ENCODE measurements at regions not wholly inside any gene's neighbourhood (a gene's known extent, or its start where the extent isn't known, plus 50 kb on each side); places are given as distances from the start of the nearest gene placed in this dataset.
A peak's percentile ranks its signal among the peaks of the same experiment; 100 is the strongest.
"Not testable (repeated sequence)": the region's sequence is repeated elsewhere in the genome, so short reads cannot be mapped to it uniquely, and the experiment has no call there.

GRCh38 chr5:9818340-9818845 lies 188.2 kb upstream of the TAS2R1 start:
- Histone ChIP-seq H3K4me2 (no peak overlapping the region), H2AFZ (replicated peaks) (no peak overlapping the region), H4K20me1 (ENCODE audit: low read depth) (no peaks in the 10 kb centered on the region), H3K4me1 (no peaks in the 10 kb centered on the region), H3K79me2 (ENCODE audit: low read depth) (no peaks in the 10 kb centered on the region), H3K36me3 (no peaks in the 10 kb centered on the region), H3K9me3 (ENCODE audit: low read depth) (no peaks in the 10 kb centered on the region), H3K27ac (no peak overlapping the region), H3K4me3 (no peak overlapping the region), H3K27me3 (no peaks in the 10 kb centered on the region), H3K9ac (no peak overlapping the region), H3F3A (ENCODE audit: low read depth) (no peaks in the 10 kb centered on the region)
- H3K4me1 Mint-ChIP-seq, result peaks cover 8% of the 10 kb centered on the region
- peaks cover 7% of the 10 kb centered on the region for H3K27me3 Mint-ChIP-seq (ENCODE audit: insufficient read depth, low read depth)
- TF ChIP-seq EZH2phosphoT487 (IDR thresholded peaks at IDR 0.05) (no peak), EZH2 (IDR thresholded peaks at IDR 0.05) (no peak)
- no peak for DNase-seq (ENCODE audit: low spot score)
- H3K27ac Mint-ChIP-seq, result peak overlapping the region; percentile 40
- H3K4me3 Mint-ChIP-seq, result no peak overlapping the region
- H3K9me3 Mint-ChIP-seq, result no peaks in the 10 kb centered on the region
- H3K36me3 Mint-ChIP-seq, result no peaks in the 10 kb centered on the region

DNA sequence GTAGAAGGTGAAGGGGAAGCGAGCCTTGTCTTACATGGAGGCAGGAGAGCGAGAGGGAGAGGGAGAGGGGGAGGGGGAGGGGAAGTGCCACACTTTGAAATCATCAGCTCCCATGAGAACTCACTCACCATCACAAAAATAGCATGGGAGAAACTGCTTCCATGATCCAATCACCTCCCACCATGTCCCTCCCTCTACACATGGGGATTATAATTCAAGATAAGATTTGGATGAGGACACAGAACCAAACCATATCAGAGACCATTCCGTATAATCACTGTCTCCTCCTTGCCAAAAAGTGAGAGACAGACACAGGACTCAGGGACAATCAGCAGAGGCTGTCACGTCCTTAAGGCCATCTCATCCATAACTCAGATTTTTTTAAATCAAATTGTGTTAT lies 187.7 kb upstream of the TAS2R1 start:
- no peak overlapping the region for H3K27ac Mint-ChIP-seq
- no peaks in the 10 kb centered on the region for H3K27me3 ChIP-seq
- TF ChIP-seq EZH2 (IDR thresholded peaks at IDR 0.05), result no peak
- no peak for TF ChIP-seq EZH2phosphoT487 (IDR thresholded peaks at IDR 0.05)
- no peak for TF ChIP-seq CTCF (IDR thresholded peaks at IDR 0.05)
- no peaks in the 10 kb centered on the region for H3K9me3 Mint-ChIP-seq
- no peak overlapping the region for H2AFZ ChIP-seq (replicated peaks)
- H3K27ac ChIP-seq, result no peak overlapping the region
- no peak overlapping the region for H3K4me3 ChIP-seq
- no peaks in the 10 kb centered on the region for H3K36me3 ChIP-seq
- H3K9me3 ChIP-seq (ENCODE audit: low read depth), result no peaks in the 10 kb centered on the region
- H3K27me3 Mint-ChIP-seq (ENCODE audit: insufficient read depth, low read depth), result peaks cover 7% of the 10 kb centered on the region
- H3K9ac ChIP-seq, result no peak overlapping the region
- H3K4me2 ChIP-seq, result no peak overlapping the region
- no peaks in the 10 kb centered on the region for H3F3A ChIP-seq (ENCODE audit: low read depth)
- H3K4me3 Mint-ChIP-seq, result no peak overlapping the region
- no peaks in the 10 kb centered on the region for H3K36me3 Mint-ChIP-seq
- H3K79me2 ChIP-seq (ENCODE audit: low read depth), result no peaks in the 10 kb centered on the region
- DNase-seq (ENCODE audit: low spot score), result no peak
- H3K4me1 ChIP-seq, result no peaks in the 10 kb centered on the region
- H4K20me1 ChIP-seq (ENCODE audit: low read depth), result no peaks in the 10 kb centered on the region
- H3K4me1 Mint-ChIP-seq, result peaks cover 8% of the 10 kb centered on the region

DNA sequence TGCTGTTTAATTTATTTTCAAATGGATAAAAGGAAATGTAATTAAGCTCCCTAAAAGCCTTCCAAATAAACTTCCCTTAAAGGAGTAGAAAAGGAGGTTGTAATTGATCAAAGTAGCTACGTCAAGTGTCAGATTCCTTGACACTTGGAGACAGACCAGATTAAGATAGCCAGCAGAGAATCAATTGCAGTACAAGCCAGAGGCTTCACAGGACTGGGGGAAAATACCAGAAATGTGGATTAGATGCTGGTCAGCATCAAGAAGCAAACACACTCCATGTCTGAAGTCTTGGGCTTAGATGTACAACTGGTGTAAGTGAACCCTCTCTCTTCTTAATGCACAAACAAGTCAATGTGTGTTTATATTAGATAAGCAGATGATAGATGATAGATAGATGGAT lies 184.9 kb upstream of the TAS2R1 start:
- no peak for TF ChIP-seq EZH2 (IDR thresholded peaks at IDR 0.05)
- no peak for TF ChIP-seq EZH2phosphoT487 (IDR thresholded peaks at IDR 0.05)
- Histone ChIP-seq H3K4me2 (no peak overlapping the region), H3K9ac (no peak overlapping the region), H3K9me3 (ENCODE audit: low read depth) (no peaks in the 10 kb centered on the region), H3K4me1 (no peaks in the 10 kb centered on the region), H3K27me3 (no peaks in the 10 kb centered on the region), H3K79me2 (ENCODE audit: low read depth) (no peaks in the 10 kb centered on the region), H3K27ac (no peak overlapping the region), H3F3A (ENCODE audit: low read depth) (no peaks in the 10 kb centered on the region), H2AFZ (replicated peaks) (no peak overlapping the region), H3K36me3 (no peaks in the 10 kb centered on the region), H3K4me3 (no peak overlapping the region), H4K20me1 (ENCODE audit: low read depth) (no peaks in the 10 kb centered on the region)
- Mint-ChIP-seq H3K4me3 (no peak overlapping the region), H3K9me3 (no peaks in the 10 kb centered on the region), H3K27ac (no peak overlapping the region), H3K27me3 (ENCODE audit: insufficient read depth, low read depth) (peaks cover 7% of the 10 kb centered on the region), H3K4me1 (peaks cover 8% of the 10 kb centered on the region), H3K36me3 (no peaks in the 10 kb centered on the region)
- DNase-seq (ENCODE audit: low spot score), result no peak

- Histone ChIP-seq H3K9ac (no peak overlapping the region), H3K9me3 (ENCODE audit: low read depth) (no peaks in the 10 kb centered on the region), H2AFZ (replicated peaks) (no peak overlapping the region), H3K4me3 (no peak overlapping the region), H4K20me1 (ENCODE audit: low read depth) (no peaks in the 10 kb centered on the region), H3F3A (ENCODE audit: low read depth) (no peaks in the 10 kb centered on the region), H3K27me3 (no peaks in the 10 kb centered on the region), H3K36me3 (no peaks in the 10 kb centered on the region), H3K4me2 (no peak overlapping the region), H3K4me1 (no peaks in the 10 kb centered on the region), H3K79me2 (ENCODE audit: low read depth) (no peaks in the 10 kb centered on the region), H3K27ac (no peak overlapping the region)
- TF ChIP-seq EZH2phosphoT487 (IDR thresholded peaks at IDR 0.05) (no peak), EZH2 (IDR thresholded peaks at IDR 0.05) (no peak), CTCF (IDR thresholded peaks at IDR 0.05) (no peak)
- Mint-ChIP-seq H3K27me3 (ENCODE audit: insufficient read depth, low read depth) (peaks cover 4% of the 10 kb centered on the region), H3K4me3 (no peak overlapping the region), H3K9me3 (no peaks in the 10 kb centered on the region), H3K27ac (no peak overlapping the region), H3K4me1 (peaks cover under 1% of the 10 kb centered on the region), H3K36me3 (no peaks in the 10 kb centered on the region)
- DNase-seq (ENCODE audit: low spot score), result no peak
Measured at GRCh38 chr5:9813305-9813704, 183.2 kb upstream of the TAS2R1 start.

- H3K27ac ChIP-seq; H3K4me1 Mint-ChIP-seq; H3K4me3 Mint-ChIP-seq; H2AFZ ChIP-seq (replicated peaks); H3K4me1 ChIP-seq; DNase-seq (ENCODE audit: low spot score); H3K27me3 ChIP-seq; H3K36me3 Mint-ChIP-seq; H3F3A ChIP-seq (ENCODE audit: low read depth); H3K27ac Mint-ChIP-seq; H3K36me3 ChIP-seq; H3K79me2 ChIP-seq (ENCODE audit: low read depth); H3K4me2 ChIP-seq; H3K9me3 ChIP-seq (ENCODE audit: low read depth); H3K9ac ChIP-seq; H3K4me3 ChIP-seq; H4K20me1 ChIP-seq (ENCODE audit: low read depth); H3K27me3 Mint-ChIP-seq (ENCODE audit: insufficient read depth, low read depth): not testable (repeated sequence)
- peaks cover 14% of the 10 kb centered on the region for H3K9me3 Mint-ChIP-seq
Measured at GRCh38 chr5:9807366-9807765, 177.2 kb upstream of the TAS2R1 start.

Measured in neural progenitor cell (in vitro differentiated cells).